ENCODE measurements at regions not wholly inside any gene's neighbourhood (a gene's known extent, or its start where the extent isn't known, plus 50 kb on each side); places are given as distances from the start of the nearest gene placed in this dataset.

DNA sequence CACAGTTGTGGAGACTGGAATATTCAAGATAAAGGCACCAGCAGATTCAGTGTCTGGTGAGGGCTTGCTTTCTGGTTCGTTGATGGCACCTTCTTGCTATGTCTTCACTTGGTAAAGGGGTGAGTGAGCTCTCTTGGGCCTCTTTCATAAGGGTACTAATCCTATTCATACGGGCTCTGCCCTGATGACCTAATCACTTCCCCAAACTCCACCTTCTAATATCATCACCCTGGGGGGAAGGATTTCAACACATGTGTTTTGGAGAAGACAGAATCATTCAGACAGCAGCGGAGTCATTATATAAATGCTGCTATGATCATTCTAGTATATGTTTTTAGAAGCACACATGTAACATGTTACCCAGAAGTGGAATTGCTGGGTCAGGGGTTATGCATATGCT is 295.3 kb upstream of the CTSO start:
- Histone ChIP-seq H3K27me3 (no peaks in the 10 kb centered on the region), H3K9me3 (peaks cover 0 to 4% of the 10 kb centered on the region in 2 donors), H3K27ac (no peak overlapping the region), H3K36me3 (no peaks in the 10 kb centered on the region), H3K4me1 (no peaks in the 10 kb centered on the region), H3K4me3 (no peak overlapping the region)
- ATAC-seq (no peak), DNase-seq (no peak)
- intact Hi-C loops (cut with DNase I), result no loop called here
- TF ChIP-seq, protein P1, sequence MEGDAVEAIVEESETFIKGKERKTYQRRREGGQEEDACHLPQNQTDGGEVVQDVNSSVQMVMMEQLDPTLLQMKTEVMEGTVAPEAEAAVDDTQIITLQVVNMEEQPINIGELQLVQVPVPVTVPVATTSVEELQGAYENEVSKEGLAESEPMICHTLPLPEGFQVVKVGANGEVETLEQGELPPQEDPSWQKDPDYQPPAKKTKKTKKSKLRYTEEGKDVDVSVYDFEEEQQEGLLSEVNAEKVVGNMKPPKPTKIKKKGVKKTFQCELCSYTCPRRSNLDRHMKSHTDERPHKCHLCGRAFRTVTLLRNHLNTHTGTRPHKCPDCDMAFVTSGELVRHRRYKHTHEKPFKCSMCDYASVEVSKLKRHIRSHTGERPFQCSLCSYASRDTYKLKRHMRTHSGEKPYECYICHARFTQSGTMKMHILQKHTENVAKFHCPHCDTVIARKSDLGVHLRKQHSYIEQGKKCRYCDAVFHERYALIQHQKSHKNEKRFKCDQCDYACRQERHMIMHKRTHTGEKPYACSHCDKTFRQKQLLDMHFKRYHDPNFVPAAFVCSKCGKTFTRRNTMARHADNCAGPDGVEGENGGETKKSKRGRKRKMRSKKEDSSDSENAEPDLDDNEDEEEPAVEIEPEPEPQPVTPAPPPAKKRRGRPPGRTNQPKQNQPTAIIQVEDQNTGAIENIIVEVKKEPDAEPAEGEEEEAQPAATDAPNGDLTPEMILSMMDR (IDR thresholded peaks at IDR 0.05), result no peak

DNA sequence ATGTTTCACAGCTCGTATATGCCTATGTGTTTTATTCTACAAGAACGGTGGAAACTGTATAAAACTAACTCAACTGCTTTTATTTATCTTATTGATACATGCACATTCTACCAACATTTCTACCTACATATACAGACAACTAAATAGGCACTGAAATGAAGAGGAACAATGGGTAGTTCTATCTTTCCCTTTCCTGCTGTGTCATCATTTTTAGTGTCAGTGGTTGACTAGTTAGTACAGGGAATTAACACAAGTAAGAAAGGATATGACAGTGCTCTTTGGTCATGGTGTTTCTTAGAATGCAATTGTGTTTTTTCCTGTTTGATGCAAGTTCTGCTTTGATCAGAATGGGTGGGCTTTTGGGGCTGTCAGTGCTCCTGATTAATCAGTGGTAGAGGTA is 293.8 kb upstream of the CTSO start:
- no peak overlapping the region for H3K27ac ChIP-seq
- no peak overlapping the region for H3K4me3 ChIP-seq
- TF ChIP-seq, protein P1 (IDR thresholded peaks at IDR 0.05), result no peak
- DNase-seq (no peak), ATAC-seq (no peak)
- H3K36me3 ChIP-seq, result no peaks in the 10 kb centered on the region
- peaks cover 0 to 4% of the 10 kb centered on the region in 2 donors for H3K9me3 ChIP-seq
- no peaks in the 10 kb centered on the region for H3K27me3 ChIP-seq
- H3K4me1 ChIP-seq, result no peaks in the 10 kb centered on the region
- intact Hi-C loops (cut with DNase I), result no loop called here

DNA sequence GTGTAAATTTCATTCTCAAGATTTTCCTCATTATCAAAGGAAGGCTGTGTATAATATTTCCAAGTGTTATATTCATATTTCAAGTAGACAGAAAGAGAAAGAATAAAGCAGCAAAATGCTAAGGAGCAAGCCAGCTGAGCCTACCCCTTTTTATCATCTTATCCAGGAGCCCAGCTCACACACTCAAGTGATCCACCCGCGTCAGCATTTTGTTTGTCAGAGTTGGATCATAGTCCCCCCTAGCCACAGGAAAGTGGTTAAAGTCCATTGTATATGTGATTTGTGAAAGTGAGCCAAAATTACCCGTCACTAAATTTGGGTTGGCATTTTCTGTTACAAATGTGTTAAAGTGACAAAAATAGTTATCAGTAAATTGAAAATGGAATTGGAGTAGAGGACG is 289.3 kb upstream of the CTSO start:
- H3K27me3 ChIP-seq, result no peaks in the 10 kb centered on the region
- no peak for DNase-seq
- no peak overlapping the region for H3K4me3 ChIP-seq
- H3K4me1 ChIP-seq, result no peaks in the 10 kb centered on the region
- TF ChIP-seq, protein P1 (IDR thresholded peaks at IDR 0.05), result no peak
- H3K36me3 ChIP-seq, result no peaks in the 10 kb centered on the region
- no peak for ATAC-seq
- no peaks in the 10 kb centered on the region for H3K9me3 ChIP-seq
- intact Hi-C loops (cut with DNase I), result no loop called here
- no peak overlapping the region for H3K27ac ChIP-seq

DNA sequence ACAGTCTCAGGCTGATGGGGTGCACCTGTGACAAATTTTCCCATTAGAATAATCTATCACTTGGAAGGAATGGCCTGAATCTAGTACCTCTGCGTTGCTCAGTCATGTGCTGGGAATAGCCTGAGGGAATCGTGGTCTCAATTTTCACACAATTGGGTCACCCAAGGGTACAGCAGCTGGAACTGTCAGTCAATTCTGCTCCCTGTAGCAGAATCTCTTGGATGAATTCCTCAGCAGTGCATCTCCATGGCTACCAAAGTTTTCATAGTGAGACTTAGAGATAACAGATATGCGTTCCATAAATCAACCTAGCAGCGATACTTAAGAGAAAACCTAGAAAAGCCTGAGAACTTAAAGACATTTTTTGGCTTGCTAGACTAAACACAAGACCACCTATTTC is 288.7 kb upstream of the CTSO start:
- TF ChIP-seq, protein P1 (IDR thresholded peaks at IDR 0.05), result no peak
- ATAC-seq, result no peak
- H3K4me1 ChIP-seq, result no peaks in the 10 kb centered on the region
- no peaks in the 10 kb centered on the region for H3K27me3 ChIP-seq
- H3K4me3 ChIP-seq, result no peak overlapping the region
- no peaks in the 10 kb centered on the region for H3K36me3 ChIP-seq
- no peak for DNase-seq
- intact Hi-C loops (cut with DNase I), result no loop called here
- H3K9me3 ChIP-seq, result no peaks in the 10 kb centered on the region
- H3K27ac ChIP-seq, result no peak overlapping the region

GRCh38 chr4:156241896-156242295 is 288.2 kb upstream of the CTSO start:
- Histone ChIP-seq H3K27me3 (no peaks in the 10 kb centered on the region), H3K27ac (no peak overlapping the region), H3K9me3 (no peaks in the 10 kb centered on the region), H3K4me3 (no peak overlapping the region), H3K4me1 (no peaks in the 10 kb centered on the region), H3K36me3 (no peaks in the 10 kb centered on the region)
- no peak for ATAC-seq
- no peak for DNase-seq
- intact Hi-C loops (cut with DNase I), result no loop called here
- TF ChIP-seq, protein P1 (IDR thresholded peaks at IDR 0.05), result no peak

Measured in left lung (tissue), 4 donors.